ENCODE measurements at regions not wholly inside any gene's neighbourhood (a gene's known extent, or its start where the extent isn't known, plus 50 kb on each side); places are given as distances from the start of the nearest gene placed in this dataset.
A peak's percentile ranks its signal among the peaks of the same experiment; 100 is the strongest.

- no peak overlapping the region for H3K4me3 ChIP-seq (ENCODE audit: low read depth, low read length)
- DNase-seq (ENCODE audit: low read depth), result no peak
- TF ChIP-seq, protein P1, sequence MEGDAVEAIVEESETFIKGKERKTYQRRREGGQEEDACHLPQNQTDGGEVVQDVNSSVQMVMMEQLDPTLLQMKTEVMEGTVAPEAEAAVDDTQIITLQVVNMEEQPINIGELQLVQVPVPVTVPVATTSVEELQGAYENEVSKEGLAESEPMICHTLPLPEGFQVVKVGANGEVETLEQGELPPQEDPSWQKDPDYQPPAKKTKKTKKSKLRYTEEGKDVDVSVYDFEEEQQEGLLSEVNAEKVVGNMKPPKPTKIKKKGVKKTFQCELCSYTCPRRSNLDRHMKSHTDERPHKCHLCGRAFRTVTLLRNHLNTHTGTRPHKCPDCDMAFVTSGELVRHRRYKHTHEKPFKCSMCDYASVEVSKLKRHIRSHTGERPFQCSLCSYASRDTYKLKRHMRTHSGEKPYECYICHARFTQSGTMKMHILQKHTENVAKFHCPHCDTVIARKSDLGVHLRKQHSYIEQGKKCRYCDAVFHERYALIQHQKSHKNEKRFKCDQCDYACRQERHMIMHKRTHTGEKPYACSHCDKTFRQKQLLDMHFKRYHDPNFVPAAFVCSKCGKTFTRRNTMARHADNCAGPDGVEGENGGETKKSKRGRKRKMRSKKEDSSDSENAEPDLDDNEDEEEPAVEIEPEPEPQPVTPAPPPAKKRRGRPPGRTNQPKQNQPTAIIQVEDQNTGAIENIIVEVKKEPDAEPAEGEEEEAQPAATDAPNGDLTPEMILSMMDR (IDR thresholded peaks at IDR 0.05; ENCODE audit: insufficient read depth, low read length), result no peak
Measured at GRCh38 chr9:96027251-96028131, 152.0 kb downstream of the ERCC6L2 start.

DNA sequence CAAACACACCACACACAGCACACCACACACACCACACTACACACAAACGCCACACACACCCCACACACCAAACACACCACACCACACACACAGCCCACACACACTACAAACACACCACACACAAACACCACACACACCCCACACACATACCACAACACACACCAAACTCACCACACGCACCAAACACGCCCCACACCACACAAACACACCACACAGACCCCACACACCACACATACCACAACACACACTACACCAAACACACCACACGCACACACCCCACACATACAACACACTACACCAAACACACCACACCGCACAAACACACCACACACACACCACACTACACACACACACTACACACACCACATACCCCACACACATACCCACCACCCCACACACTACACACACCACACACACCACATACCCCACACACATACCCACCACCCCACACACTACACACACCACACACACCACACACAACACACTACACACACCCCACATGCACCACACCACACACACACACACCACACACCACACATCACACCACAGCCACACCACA is 151.2 kb downstream of the ERCC6L2 start:
- TF ChIP-seq, protein P1 (IDR thresholded peaks at IDR 0.05; ENCODE audit: insufficient read depth, low read length), result no peak

GRCh38 chr9:96025995-96026602 is 150.6 kb downstream of the ERCC6L2 start:
- no peak for DNase-seq (ENCODE audit: low read depth)
- TF ChIP-seq, protein P1 (IDR thresholded peaks at IDR 0.05; ENCODE audit: insufficient read depth, low read length), result no peak
- H3K4me3 ChIP-seq (ENCODE audit: low read depth, low read length), result no peak overlapping the region

More for the DNA sequence above, 151.2 kb downstream of the ERCC6L2 start:
- no peak overlapping the region for H3K4me3 ChIP-seq (ENCODE audit: low read depth, low read length)
- DNase-seq (ENCODE audit: low read depth), result no peak

- TF ChIP-seq, protein P1 (IDR thresholded peaks at IDR 0.05; ENCODE audit: insufficient read depth, low read length), result no peak
Measured at GRCh38 chr9:96023486-96023885, 148.0 kb downstream of the ERCC6L2 start.

DNA sequence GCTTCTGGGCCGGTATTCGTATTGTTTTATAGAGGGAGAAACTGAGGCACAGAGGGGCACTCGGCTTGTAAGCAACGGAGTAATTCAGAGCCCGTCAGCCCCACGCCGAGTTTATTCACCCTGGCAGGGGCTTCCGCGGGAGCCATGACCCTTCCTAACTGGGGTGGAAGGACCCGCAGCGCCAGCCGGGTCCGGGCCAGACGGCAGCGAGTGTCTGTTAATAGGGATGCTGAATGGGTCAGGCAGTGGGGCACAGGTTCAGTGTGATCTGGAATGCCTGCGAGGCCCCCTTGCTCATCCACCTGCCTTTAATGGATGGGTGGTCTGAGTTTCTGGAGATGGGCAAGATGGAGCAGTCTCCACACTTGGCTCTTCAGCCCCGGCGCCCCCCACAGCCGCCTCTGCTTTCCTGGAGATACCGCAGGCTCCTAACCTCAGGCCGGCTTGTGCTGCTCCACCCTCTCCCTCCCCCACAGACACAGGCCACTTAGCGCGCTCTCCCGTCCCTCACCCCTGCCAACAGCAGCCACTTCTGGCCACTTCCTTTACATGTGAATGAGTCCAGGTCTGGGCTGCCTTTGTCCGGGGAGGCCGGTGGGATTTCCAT is 147.1 kb downstream of the ERCC6L2 start:
- no peak for DNase-seq (ENCODE audit: low read depth)
- no peak overlapping the region for H3K4me3 ChIP-seq (ENCODE audit: low read depth, low read length)
- TF ChIP-seq, protein P1 (IDR thresholded peaks at IDR 0.05; ENCODE audit: insufficient read depth, low read length), result no peak

More at GRCh38 chr9:96023486-96023885, 148.0 kb downstream of the ERCC6L2 start:
- no peak for DNase-seq (ENCODE audit: low read depth)
- H3K4me3 ChIP-seq (ENCODE audit: low read depth, low read length), result no peak overlapping the region

- DNase-seq (ENCODE audit: low read depth), result no peak
- TF ChIP-seq, protein P1 (IDR thresholded peaks at IDR 0.05; ENCODE audit: insufficient read depth, low read length), result no peak
- H3K4me3 ChIP-seq (ENCODE audit: low read depth, low read length), result peak overlapping the region; percentile 59
Measured at GRCh38 chr9:96021551-96022444, 146.3 kb downstream of the ERCC6L2 start.
